Nephron (organoid): ENCODE measurements at regions not wholly inside any gene's neighbourhood (a gene's known extent, or its start where the extent isn't known, plus 50 kb on each side); places are given as distances from the start of the nearest gene placed in this dataset.
"Not testable (repeated sequence)": the region's sequence is repeated elsewhere in the genome, so short reads cannot be mapped to it uniquely, and the experiment has no call there.

ENCODE experiments used
- H3K27ac Mint-ChIP-seq, 3 experiments: 2 replicates each; pipeline ENCODE4 v1.8.0; 2020; ENCODE audit warnings: mixed read lengths in 3 of 3, mild to moderate bottlenecking in 2 of 3, moderate library complexity in 1 of 3
- H3K27me3 Mint-ChIP-seq: 2 replicates; pipeline ENCODE4 v1.8.0; 2021; ENCODE audit warnings: low read depth, mild to moderate bottlenecking, moderate library complexity, mixed read lengths
- H3K36me3 Mint-ChIP-seq: 2 replicates; pipeline ENCODE4 v1.8.0; 2020; ENCODE audit warnings: low read depth, mixed read lengths
- H3K4me1 Mint-ChIP-seq: 2 replicates; pipeline ENCODE4 v1.8.0; 2020; ENCODE audit warnings: mixed read lengths
- H3K4me3 Mint-ChIP-seq, 3 experiments: 2 replicates each; pipeline ENCODE4 v1.8.0; 2020; ENCODE audit warnings: mild to moderate bottlenecking in 3 of 3, mixed read lengths in 3 of 3, moderate library complexity in 2 of 3
- H3K9me3 Mint-ChIP-seq: 2 replicates; pipeline ENCODE4 v1.8.0; 2020; ENCODE audit warnings: mixed read lengths

DNA sequence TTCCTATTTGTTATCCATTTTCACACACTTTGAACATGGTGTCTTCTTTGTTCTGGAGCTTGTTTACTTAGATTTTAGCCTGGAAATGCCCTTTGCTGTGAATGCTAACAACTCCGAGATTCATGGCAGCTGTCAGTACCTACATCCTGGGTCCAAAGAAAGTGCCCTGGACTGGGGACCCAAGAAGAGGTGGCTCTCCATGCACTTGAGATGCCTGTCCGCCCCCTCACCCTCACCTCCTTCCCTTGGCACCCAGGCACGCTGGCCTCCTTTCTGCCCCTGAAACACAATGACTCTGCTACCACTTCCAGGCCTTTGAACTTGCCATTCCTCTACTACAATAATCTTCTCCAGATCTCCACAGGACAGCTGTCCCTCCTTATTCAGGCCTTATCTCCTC is 324.2 kb downstream of the ANAPC1 start:
- not testable (repeated sequence) for H3K4me3 Mint-ChIP-seq, H3K27me3 Mint-ChIP-seq, H3K36me3 Mint-ChIP-seq, H3K27ac Mint-ChIP-seq, H3K4me1 Mint-ChIP-seq, H3K9me3 Mint-ChIP-seq

GRCh38 chr2:111566068-111566467 is 317.9 kb downstream of the ANAPC1 start:
- not testable (repeated sequence) for H3K4me3 Mint-ChIP-seq, H3K4me1 Mint-ChIP-seq, H3K36me3 Mint-ChIP-seq, H3K9me3 Mint-ChIP-seq, H3K27me3 Mint-ChIP-seq
- peak overlapping the region in 1 of 3 experiments; percentile 62 for H3K27ac Mint-ChIP-seq

DNA sequence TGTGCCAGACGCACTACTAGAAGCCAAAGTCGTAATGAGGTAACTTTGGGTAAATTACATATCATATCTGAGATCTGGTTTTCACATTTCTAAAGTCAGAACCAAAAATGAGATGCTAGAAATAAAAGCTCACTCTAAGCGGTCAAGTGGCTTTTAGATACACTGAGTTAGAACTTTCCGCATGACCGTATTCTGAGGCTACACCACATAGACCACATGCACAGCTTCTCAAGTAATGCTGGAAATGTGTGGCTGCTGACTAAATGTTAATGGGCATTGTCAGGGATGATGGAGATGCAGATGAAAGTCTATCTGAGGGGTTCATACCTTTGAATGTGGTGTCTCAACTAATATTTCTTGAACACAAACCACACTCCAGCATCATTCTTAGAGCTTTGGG is 316.8 kb downstream of the ANAPC1 start:
- not testable (repeated sequence) for H3K27ac Mint-ChIP-seq, H3K4me1 Mint-ChIP-seq, H3K27me3 Mint-ChIP-seq, H3K36me3 Mint-ChIP-seq, H3K4me3 Mint-ChIP-seq, H3K9me3 Mint-ChIP-seq

GRCh38 chr2:111569356-111570199 is 314.4 kb downstream of the ANAPC1 start:
- not testable (repeated sequence) for H3K36me3 Mint-ChIP-seq

DNA sequence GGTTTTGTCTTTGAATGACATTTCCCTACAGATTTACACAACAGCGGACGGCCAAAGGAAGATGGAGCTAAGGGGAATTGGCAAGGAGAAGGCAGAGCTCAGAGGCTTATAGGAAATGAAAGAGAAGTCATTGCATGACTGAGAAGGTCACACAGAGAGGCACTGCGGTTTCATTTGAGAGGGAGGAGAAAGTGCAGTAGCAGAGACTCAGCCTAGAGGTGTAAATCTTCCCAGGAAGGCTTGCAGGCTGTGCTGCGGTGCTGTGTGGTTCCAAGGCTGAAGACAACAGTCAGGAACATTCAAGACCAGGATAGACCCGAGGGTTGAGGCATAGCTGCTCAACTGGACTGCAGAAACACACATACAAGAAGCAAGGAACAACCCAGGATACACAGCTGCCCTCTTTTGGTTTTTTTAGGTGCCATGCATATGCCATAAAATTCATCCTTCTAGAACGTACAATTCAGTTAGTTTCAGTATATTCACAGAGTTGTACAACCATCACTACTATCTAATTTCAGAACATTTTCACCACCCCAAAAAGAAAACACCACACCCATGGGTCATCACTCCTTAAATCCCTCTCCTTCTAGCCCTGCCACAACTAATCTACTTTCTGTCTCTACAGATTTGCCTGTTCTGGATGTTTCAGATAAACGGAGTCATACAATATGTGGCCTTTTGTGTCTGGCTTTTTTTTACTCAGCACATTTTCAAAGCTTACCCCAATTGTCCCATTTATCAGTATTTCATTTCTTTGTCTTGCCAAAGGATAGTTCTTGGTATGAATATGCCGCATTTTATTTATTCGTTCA is 313.5 kb downstream of the ANAPC1 start:
- not testable (repeated sequence) for H3K36me3 Mint-ChIP-seq, H3K27me3 Mint-ChIP-seq, H3K9me3 Mint-ChIP-seq, H3K4me3 Mint-ChIP-seq, H3K27ac Mint-ChIP-seq, H3K4me1 Mint-ChIP-seq

More at GRCh38 chr2:111569356-111570199, 314.4 kb downstream of the ANAPC1 start:
- H3K4me3 Mint-ChIP-seq, H3K27me3 Mint-ChIP-seq, H3K27ac Mint-ChIP-seq, H3K9me3 Mint-ChIP-seq, H3K4me1 Mint-ChIP-seq: not testable (repeated sequence)

DNA sequence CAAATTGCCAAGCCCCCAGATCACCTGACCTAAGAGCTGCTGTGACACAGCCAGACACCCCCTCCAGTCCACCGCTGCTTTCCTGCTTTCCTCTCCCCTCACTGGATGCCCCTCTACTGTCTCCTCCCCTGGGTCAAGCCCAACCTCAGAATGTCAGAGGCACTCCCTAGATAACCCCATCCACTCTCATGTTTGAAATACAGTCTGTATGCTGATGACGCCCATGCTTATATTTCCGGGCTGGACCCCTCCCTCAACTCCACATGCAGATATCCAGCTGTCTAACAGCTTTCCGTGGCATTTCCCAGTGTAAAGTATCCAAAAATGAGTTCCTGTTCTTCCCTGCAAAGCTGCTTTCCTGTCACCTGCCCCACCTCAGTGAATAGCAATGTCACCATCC is 309.2 kb downstream of the ANAPC1 start:
- not testable (repeated sequence) for H3K4me3 Mint-ChIP-seq, H3K27ac Mint-ChIP-seq, H3K27me3 Mint-ChIP-seq, H3K9me3 Mint-ChIP-seq, H3K36me3 Mint-ChIP-seq, H3K4me1 Mint-ChIP-seq

DNA sequence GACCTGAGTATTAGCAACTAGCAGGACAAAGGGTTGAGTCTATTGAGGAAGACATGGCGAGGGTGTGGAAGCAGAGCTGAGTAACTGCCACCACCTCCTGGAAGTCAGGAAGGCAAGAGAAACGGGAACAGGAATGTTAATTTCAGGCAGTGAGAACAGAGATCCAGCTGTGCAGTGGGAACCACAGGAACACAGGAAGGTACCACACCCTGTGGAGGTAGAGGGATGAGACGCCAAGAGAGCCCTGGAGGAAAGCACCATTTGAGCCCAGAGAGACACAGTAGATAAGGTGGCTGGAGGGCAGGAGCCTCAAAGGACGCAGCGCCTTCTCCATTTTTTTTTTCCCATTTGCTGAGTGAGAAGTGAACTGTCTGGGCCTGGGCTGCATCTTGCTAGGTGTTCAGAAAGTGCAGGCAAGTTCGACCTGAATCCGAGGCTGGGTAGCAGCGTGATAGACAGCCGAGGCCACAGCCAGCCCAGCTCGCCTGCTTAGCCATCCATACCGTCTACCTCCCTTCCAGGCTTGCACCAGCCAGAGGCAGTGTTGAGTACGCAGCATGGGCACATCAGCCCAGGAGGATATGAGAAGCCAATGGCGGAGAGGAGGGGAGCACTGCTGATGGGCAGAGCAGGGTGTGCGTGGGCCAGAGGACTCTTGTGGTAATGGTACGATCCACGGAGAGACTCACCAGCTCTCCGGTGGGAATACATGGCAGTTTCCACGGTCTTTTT is 306.7 kb downstream of the ANAPC1 start:
- H3K36me3 Mint-ChIP-seq, H3K27me3 Mint-ChIP-seq, H3K9me3 Mint-ChIP-seq, H3K27ac Mint-ChIP-seq, H3K4me1 Mint-ChIP-seq, H3K4me3 Mint-ChIP-seq: not testable (repeated sequence)

GRCh38 chr2:111579500-111580134 is 304.4 kb downstream of the ANAPC1 start:
- H3K27ac Mint-ChIP-seq, H3K4me3 Mint-ChIP-seq, H3K9me3 Mint-ChIP-seq, H3K27me3 Mint-ChIP-seq, H3K36me3 Mint-ChIP-seq, H3K4me1 Mint-ChIP-seq: not testable (repeated sequence)

DNA sequence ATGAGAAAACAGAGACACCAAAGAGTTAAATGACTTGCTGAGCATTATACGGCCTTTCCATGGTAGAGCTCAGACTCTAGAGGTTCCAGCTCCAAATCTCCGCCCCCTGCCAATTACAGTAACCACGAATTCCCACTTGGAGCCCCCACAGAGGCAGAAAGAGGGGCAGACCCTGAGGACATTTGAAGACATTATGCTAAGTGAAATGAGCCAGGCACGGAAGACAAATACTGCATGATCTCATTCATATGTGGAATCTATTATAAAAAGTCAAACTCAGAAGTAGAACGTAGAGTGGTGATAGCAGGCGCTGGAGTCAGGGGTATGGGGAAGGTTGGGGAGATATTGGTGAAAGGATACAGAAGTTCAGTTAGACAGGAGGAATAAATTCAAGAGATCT is 303.4 kb downstream of the ANAPC1 start:
- not testable (repeated sequence) for H3K27ac Mint-ChIP-seq, H3K36me3 Mint-ChIP-seq, H3K9me3 Mint-ChIP-seq, H3K27me3 Mint-ChIP-seq, H3K4me3 Mint-ChIP-seq, H3K4me1 Mint-ChIP-seq

- H3K9me3 Mint-ChIP-seq, H3K27ac Mint-ChIP-seq, H3K27me3 Mint-ChIP-seq, H3K36me3 Mint-ChIP-seq, H3K4me3 Mint-ChIP-seq, H3K4me1 Mint-ChIP-seq: not testable (repeated sequence)
These were observed 301.9 kb downstream of the ANAPC1 start for GRCh38 chr2:111582090-111582489.

- not testable (repeated sequence) for H3K4me1 Mint-ChIP-seq, H3K36me3 Mint-ChIP-seq, H3K27me3 Mint-ChIP-seq, H3K4me3 Mint-ChIP-seq, H3K9me3 Mint-ChIP-seq, H3K27ac Mint-ChIP-seq
These were observed 300.5 kb downstream of the ANAPC1 start for GRCh38 chr2:111583480-111583879.

DNA sequence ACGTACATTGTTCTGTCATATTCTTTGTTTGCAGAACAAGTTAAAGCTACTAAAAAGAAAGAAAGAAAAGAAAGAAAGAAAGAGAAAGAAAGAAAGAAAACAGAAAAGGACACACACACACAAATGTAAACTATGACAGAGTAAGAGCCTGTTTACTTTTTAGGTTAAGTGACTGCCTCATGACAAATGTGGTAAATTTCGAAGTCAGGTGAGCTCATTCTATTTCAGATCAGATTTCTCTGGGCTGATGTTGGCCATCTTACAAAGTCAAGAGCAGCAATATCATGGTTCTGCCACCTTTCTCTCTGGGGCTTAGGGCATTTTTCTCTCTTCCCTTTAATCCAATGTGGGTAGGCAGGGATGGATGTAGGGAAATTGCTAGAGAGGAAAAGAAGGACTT is 299.5 kb downstream of the ANAPC1 start:
- not testable (repeated sequence) for H3K4me3 Mint-ChIP-seq, H3K27me3 Mint-ChIP-seq, H3K36me3 Mint-ChIP-seq, H3K4me1 Mint-ChIP-seq, H3K27ac Mint-ChIP-seq, H3K9me3 Mint-ChIP-seq

- not testable (repeated sequence) for H3K9me3 Mint-ChIP-seq, H3K4me3 Mint-ChIP-seq, H3K27ac Mint-ChIP-seq, H3K27me3 Mint-ChIP-seq, H3K4me1 Mint-ChIP-seq, H3K36me3 Mint-ChIP-seq
These were observed 299.0 kb downstream of the ANAPC1 start for GRCh38 chr2:111584950-111585349.

DNA sequence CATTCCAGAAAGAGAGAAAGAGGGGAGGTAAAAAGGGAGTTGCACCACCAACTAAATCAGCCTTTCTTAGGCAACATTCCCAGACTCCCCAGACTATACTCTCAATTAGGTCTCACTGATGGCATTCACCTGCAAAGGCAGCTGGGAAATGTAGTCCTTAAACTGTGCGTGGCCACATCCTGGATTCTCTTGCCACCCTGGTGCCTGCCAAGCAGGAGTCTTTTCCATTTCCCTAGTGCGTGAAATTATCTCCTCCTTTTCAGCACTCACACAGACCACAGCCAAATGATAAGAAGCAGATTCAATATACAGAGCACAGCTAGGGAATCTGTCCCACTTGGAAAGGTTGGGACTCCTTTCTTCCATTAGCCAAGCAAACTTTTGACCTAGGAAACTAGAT is 298.0 kb downstream of the ANAPC1 start:
- not testable (repeated sequence) for H3K4me1 Mint-ChIP-seq, H3K9me3 Mint-ChIP-seq, H3K27ac Mint-ChIP-seq, H3K4me3 Mint-ChIP-seq, H3K27me3 Mint-ChIP-seq, H3K36me3 Mint-ChIP-seq

DNA sequence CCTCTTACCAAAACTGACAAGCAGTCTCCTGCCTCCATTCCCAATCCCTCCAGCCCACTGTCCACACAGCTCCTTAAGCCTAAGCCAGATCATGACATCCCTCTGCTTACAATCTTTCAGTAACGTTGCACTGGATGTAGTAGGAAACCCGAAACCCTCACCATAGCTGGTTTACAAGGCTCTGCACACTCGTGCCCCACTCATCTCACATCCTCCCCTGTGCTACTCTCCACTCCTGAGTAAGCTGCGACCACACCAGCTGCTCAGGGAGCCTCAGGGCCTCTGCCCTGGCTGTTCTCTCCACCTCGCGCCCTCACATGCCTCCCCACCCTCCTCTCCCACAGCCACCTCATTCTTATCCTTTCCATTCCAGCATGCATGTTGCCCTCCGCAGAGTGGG is 288.9 kb downstream of the ANAPC1 start:
- not testable (repeated sequence) for H3K9me3 Mint-ChIP-seq, H3K4me3 Mint-ChIP-seq, H3K4me1 Mint-ChIP-seq, H3K36me3 Mint-ChIP-seq, H3K27ac Mint-ChIP-seq, H3K27me3 Mint-ChIP-seq
